ENCODE measurements at regions not wholly inside any gene's neighbourhood (a gene's known extent, or its start where the extent isn't known, plus 50 kb on each side); places are given as distances from the start of the nearest gene placed in this dataset.
"Not testable (repeated sequence)": the region's sequence is repeated elsewhere in the genome, so short reads cannot be mapped to it uniquely, and the experiment has no call there.

GRCh38 chr1:212514056-212514614 lies 81.4 kb downstream of the NENF start:
- ChIA-PET POLR2A (no interaction called here), CTCF (interaction anchor here (1.0 to 1.1 kb wide), 3 partner anchors 26 to 116 kb away, joined by 3 read pairs; no protein-coding TSS in a partner anchor)
- no peak for TF ChIP-seq CTCF (IDR thresholded peaks at IDR 0.05; ENCODE audit: control extremely low read depth, extremely low read depth, low read depth, missing control alignments)
- DNase-seq (ENCODE audit: extremely low spot score), result no peak

- TF ChIP-seq CTCF (IDR thresholded peaks at IDR 0.05; ENCODE audit: control extremely low read depth, extremely low read depth, low read depth, missing control alignments), result no peak
- ChIA-PET POLR2A (interaction anchor here (0.6 to 0.7 kb wide), 2 partner anchors 26 to 94 kb away, joined by 3 read pairs; partner anchors contain the start of gene ATF3), CTCF (interaction anchor here (1.0 to 1.1 kb wide), 3 partner anchors 26 to 116 kb away, joined by 3 to 4 read pairs (median 3); no protein-coding TSS in a partner anchor)
- DNase-seq (ENCODE audit: extremely low spot score), result no peak
These were observed 82.1 kb downstream of the NENF start for GRCh38 chr1:212514782-212515181.

- no peak for TF ChIP-seq CTCF (IDR thresholded peaks at IDR 0.05; ENCODE audit: control extremely low read depth, extremely low read depth, low read depth, missing control alignments)
- ChIA-PET CTCF (interaction anchor here (1.1 kb wide), 2 partner anchors 25 to 38 kb away, joined by 3 to 4 read pairs; no protein-coding TSS in a partner anchor), POLR2A (interaction anchor here (0.7 kb wide), 1 partner anchor 93 kb away, joined by 3 read pairs; the partner anchor contains the start of gene ATF3)
- DNase-seq (ENCODE audit: extremely low spot score), result no peak
These were observed 82.6 kb downstream of the NENF start for GRCh38 chr1:212515329-212515760.

GRCh38 chr1:212516012-212516411 lies 83.3 kb downstream of the NENF start:
- DNase-seq (ENCODE audit: extremely low spot score); POLR2A ChIA-PET: not testable (repeated sequence)
- CTCF ChIA-PET, result interaction anchor here (1.1 kb wide), 1 partner anchor 39 kb away, joined by 4 read pairs; no protein-coding TSS in a partner anchor

- POLR2A ChIA-PET, result no interaction called here
- CTCF ChIA-PET, result interaction anchor here (1.2 kb wide), 1 partner anchor 12 kb away, joined by 3 read pairs; no protein-coding TSS in a partner anchor
- no peak for TF ChIP-seq CTCF (IDR thresholded peaks at IDR 0.05; ENCODE audit: control extremely low read depth, extremely low read depth, low read depth, missing control alignments)
- DNase-seq (ENCODE audit: extremely low spot score), result no peak
These were observed 85.7 kb downstream of the NENF start for GRCh38 chr1:212518188-212519054.

- no peak for DNase-seq (ENCODE audit: extremely low spot score)
- TF ChIP-seq CTCF (IDR thresholded peaks at IDR 0.05; ENCODE audit: control extremely low read depth, extremely low read depth, low read depth, missing control alignments), result no peak
- ChIA-PET CTCF (interaction anchor here (1.5 kb wide), 1 partner anchor 11 kb away, joined by 5 read pairs; no protein-coding TSS in a partner anchor), POLR2A (no interaction called here)
These were observed 86.4 kb downstream of the NENF start for GRCh38 chr1:212519131-212519530.

All from GM10248 (cell line).